Left renal pelvis (tissue), 4 donors: ENCODE measurements at regions not wholly inside any gene's neighbourhood (a gene's known extent, or its start where the extent isn't known, plus 50 kb on each side); places are given as distances from the start of the nearest gene placed in this dataset.
A peak's percentile ranks its signal among the peaks of the same experiment; 100 is the strongest.
"Not testable (repeated sequence)": the region's sequence is repeated elsewhere in the genome, so short reads cannot be mapped to it uniquely, and the experiment has no call there.

Experiments
- DNase-seq, 4 donors: peaks; one replicate each; pipeline ENCODE4 v3.0.0-alpha.2; 2013; ENCODE audit warnings: low read depth in 4 of 4, low spot score in 3 of 4

- no peak for DNase-seq
These were observed 101.2 kb downstream of the VPREB1 start for GRCh38 chr22:22345781-22346180.

- DNase-seq = no peak
These were observed 102.0 kb downstream of the VPREB1 start for GRCh38 chr22:22346401-22347107.

- DNase-seq = no peak
These were observed 103.7 kb downstream of the VPREB1 start for GRCh38 chr22:22348127-22348814.

GRCh38 chr22:22348815-22349454, 104.3 kb downstream of the VPREB1 start:
- DNase-seq = no peak

- no peak for DNase-seq
These were observed 104.9 kb downstream of the VPREB1 start for GRCh38 chr22:22349455-22349836.

GRCh38 chr22:22351366-22351765, 106.8 kb downstream of the VPREB1 start:
- DNase-seq = no peak

GRCh38 chr22:22352371-22352999, 107.9 kb downstream of the VPREB1 start:
- no peak for DNase-seq

GRCh38 chr22:22355096-22355834, 110.7 kb downstream of the VPREB1 start:
- no peak for DNase-seq

- DNase-seq = peak; percentile 47 to 71 (median 64)
These were observed 112.7 kb downstream of the VPREB1 start for GRCh38 chr22:22357024-22357883.

- DNase-seq = no peak
These were observed 113.6 kb downstream of the VPREB1 start for GRCh38 chr22:22358152-22358551.

GRCh38 chr22:22358686-22359085, 114.1 kb downstream of the VPREB1 start:
- DNase-seq = no peak

- no peak for DNase-seq
These were observed 114.9 kb downstream of the VPREB1 start for GRCh38 chr22:22359465-22359864.

GRCh38 chr22:22360014-22360413, 115.4 kb downstream of the VPREB1 start:
- DNase-seq = no peak

GRCh38 chr22:22362311-22362710, 117.7 kb downstream of the VPREB1 start:
- no peak for DNase-seq

GRCh38 chr22:22362936-22363335, 118.3 kb downstream of the VPREB1 start:
- no peak for DNase-seq

GRCh38 chr22:22364207-22364606, 119.6 kb downstream of the VPREB1 start:
- no peak for DNase-seq

GRCh38 chr22:22366537-22366936, 122.0 kb downstream of the VPREB1 start:
- DNase-seq = no peak

- DNase-seq = no peak
These were observed 123.9 kb downstream of the VPREB1 start for GRCh38 chr22:22368516-22368915.

- not testable (repeated sequence) for DNase-seq
These were observed 124.8 kb downstream of the VPREB1 start for GRCh38 chr22:22369219-22369963.
